Neuronal stem cell (in vitro differentiated cells): ENCODE measurements at regions not wholly inside any gene's neighbourhood (a gene's known extent, or its start where the extent isn't known, plus 50 kb on each side); places are given as distances from the start of the nearest gene placed in this dataset.
A peak's percentile ranks its signal among the peaks of the same experiment; 100 is the strongest.

Source experiments
- DNase-seq: peaks from one replicate; pipeline ENCODE4 v3.0.0-alpha.2; 2013; ENCODE audit warnings: low spot score
- H2AFZ ChIP-seq: one replicate; pipeline ENCODE4 v1.6.1; 2013; ENCODE audit warnings: mild to moderate bottlenecking, low read length, inconsistent platforms
- H2AK5ac ChIP-seq: 2 replicates; pipeline ENCODE4 v1.6.1; 2013; ENCODE audit warnings: low read depth, mild to moderate bottlenecking, inconsistent platforms, low read length, moderate library complexity, mixed read lengths
- H2BK120ac ChIP-seq: 2 replicates; pipeline ENCODE4 v1.6.1; 2013; ENCODE audit warnings: low read depth, mild to moderate bottlenecking, inconsistent platforms, low read length, moderate library complexity, mixed read lengths
- H2BK12ac ChIP-seq: one replicate; pipeline ENCODE4 v1.6.1; 2013; ENCODE audit warnings: low read length, inconsistent platforms
- H2BK15ac ChIP-seq: 2 replicates; pipeline ENCODE4 v1.6.1; 2013; ENCODE audit warnings: mild to moderate bottlenecking, low read length, inconsistent platforms, mixed read lengths
- H2BK5ac ChIP-seq: one replicate; pipeline ENCODE4 v1.6.1; 2013; ENCODE audit warnings: inconsistent platforms, mild to moderate bottlenecking, low read length, moderate library complexity
- H3K14ac ChIP-seq: one replicate; pipeline ENCODE4 v1.6.1; 2013; ENCODE audit warnings: low read length, inconsistent platforms
- H3K18ac ChIP-seq: 2 replicates; pipeline ENCODE4 v1.6.1; 2013; ENCODE audit warnings: low read length, inconsistent platforms
- H3K23ac ChIP-seq: 2 replicates; pipeline ENCODE4 v1.6.1; 2013; ENCODE audit warnings: low read depth, mild to moderate bottlenecking, mixed read lengths, low read length, inconsistent platforms; ENCODE audit not compliant: poor library complexity
- H3K27ac ChIP-seq: replicated peaks from 3 replicates; pipeline ENCODE4 v1.5.1; 2013; ENCODE audit warnings: low read length, inconsistent platforms
- H3K27me3 ChIP-seq, 3 experiments: 2 replicates each; pipeline ENCODE4 v1.6.1; 2013; ENCODE audit warnings: low read length in 3 of 3, mild to moderate bottlenecking in 2 of 3, inconsistent platforms in 1 of 3, low read depth in 1 of 3, mixed read lengths in 1 of 3, moderate library complexity in 1 of 3; ENCODE audit not compliant: control insufficient read depth in 3 of 3, insufficient read depth in 3 of 3
- H3K36me3 ChIP-seq, 2 donors: replicated peaks in 1 of 2; 2 replicates each; pipeline ENCODE4 v1.6.1; 2013; ENCODE audit warnings: low read length in 2 of 2; ENCODE audit not compliant: control insufficient read depth in 2 of 2, insufficient read depth in 2 of 2
- H3K4ac ChIP-seq: 2 replicates; pipeline ENCODE4 v1.6.1; 2013; ENCODE audit warnings: inconsistent platforms, mild to moderate bottlenecking, low read length, moderate library complexity
- H3K4me1 ChIP-seq, 2 donors: 1 replicate in 1 of 2; 2 replicates in 1 of 2; pipeline ENCODE4 v1.6.1; 2013; ENCODE audit warnings: low read length in 2 of 2, low read depth in 1 of 2; ENCODE audit not compliant: control insufficient read depth in 2 of 2, insufficient read depth in 1 of 2
- H3K4me2 ChIP-seq: one replicate; pipeline ENCODE4 v1.6.1; 2013; ENCODE audit warnings: mild to moderate bottlenecking, low read length, inconsistent platforms; ENCODE audit not compliant: insufficient read depth, poor library complexity, severe bottlenecking
- H3K4me3 ChIP-seq, 2 donors: 2 replicates each; pipeline ENCODE4 v1.5.1; 2013; ENCODE audit warnings: low read length in 2 of 2, mild to moderate bottlenecking in 2 of 2, inconsistent platforms in 1 of 2, moderate library complexity in 1 of 2
- H3K79me1 ChIP-seq: one replicate; pipeline ENCODE4 v1.6.1; 2013; ENCODE audit warnings: low read depth, mild to moderate bottlenecking, inconsistent platforms, low read length, moderate library complexity
- H3K9ac ChIP-seq: one replicate; pipeline ENCODE4 v1.6.1; 2013; ENCODE audit warnings: mild to moderate bottlenecking, low read depth, low read length, inconsistent platforms; ENCODE audit not compliant: poor library complexity
- H3K9me3 ChIP-seq, 2 donors: replicated peaks in 1 of 2; 2 replicates each; pipeline versions ENCODE3 to v1.6.1; 2013; ENCODE audit warnings: low read length in 2 of 2, mild to moderate bottlenecking in 2 of 2, inconsistent platforms in 1 of 2, low read depth in 1 of 2, mixed read lengths in 1 of 2, moderate library complexity in 1 of 2; ENCODE audit not compliant: control insufficient read depth in 2 of 2, insufficient read depth in 1 of 2
- H4K8ac ChIP-seq: one replicate; pipeline ENCODE4 v1.6.1; 2013; ENCODE audit warnings: low read depth, mild to moderate bottlenecking, inconsistent platforms, low read length, moderate library complexity
- H4K91ac ChIP-seq: one replicate; pipeline ENCODE4 v1.6.1; 2013; ENCODE audit warnings: low read length, low read depth, mild to moderate bottlenecking, inconsistent platforms; ENCODE audit not compliant: poor library complexity
- WGBS, 2 donors: extraction: QIAGEN DNeasy Blood & Tissue Kit; methylation state at CpG; one replicate each; pipeline ENCODE4 v1.1.7; 2013; ENCODE audit warnings: missing lambda C conversion rate in 2 of 2, mixed read lengths in 1 of 2; ENCODE audit not compliant: insufficient read length in 2 of 2, insufficient replicate concordance in 1 of 2; ENCODE audit errors: extremely low coverage in 2 of 2; 5-methylcytosine and 5-hydroxymethylcytosine counted together

- Histone ChIP-seq H3K4me3 (no peak overlapping the region), H2AK5ac (no peak overlapping the region), H3K9me3 (peaks cover 0 to 3% of the 10 kb centered on the region in 2 donors), H2BK5ac (no peak overlapping the region), H3K9ac (no peak overlapping the region), H3K4ac (no peak overlapping the region), H3K27ac (no peak overlapping the region), H2AFZ (no peak overlapping the region), H3K79me1 (no peaks in the 10 kb centered on the region), H3K14ac (no peak overlapping the region), H4K91ac (no peak overlapping the region), H2BK12ac (no peak overlapping the region), H2BK120ac (no peak overlapping the region), H3K36me3 (no peaks in the 10 kb centered on the region), H3K18ac (peak overlapping the region; percentile 62), H3K27me3 (no peaks in the 10 kb centered on the region), H3K4me2 (no peak overlapping the region), H3K4me1 (peaks cover 0 to 7% of the 10 kb centered on the region in 2 donors), H3K23ac (no peak overlapping the region), H2BK15ac (no peak overlapping the region), H4K8ac (no peak overlapping the region)
- no CpG with 5 or more reads among the region's 6 CpGs for WGBS, 2 donors
- DNase-seq, result no peak
These were observed 394.5 kb upstream of the C16orf82 start for GRCh38 chr16:26672206-26672605.

- H2BK15ac ChIP-seq, result no peak overlapping the region
- H2AFZ ChIP-seq, result no peak overlapping the region
- WGBS, 2 donors, result no CpG with 5 or more reads among the region's 3 CpGs
- no peak overlapping the region for H2BK12ac ChIP-seq
- no peaks in the 10 kb centered on the region for H3K27me3 ChIP-seq
- H2AK5ac ChIP-seq, result no peak overlapping the region
- no peak overlapping the region for H3K23ac ChIP-seq
- peaks cover 0 to 5% of the 10 kb centered on the region in 2 donors for H3K4me1 ChIP-seq
- no peak overlapping the region for H2BK5ac ChIP-seq
- H3K4me2 ChIP-seq, result no peak overlapping the region
- H3K79me1 ChIP-seq, result no peaks in the 10 kb centered on the region
- H4K91ac ChIP-seq, result no peak overlapping the region
- no peak overlapping the region for H3K14ac ChIP-seq
- no peak overlapping the region for H2BK120ac ChIP-seq
- H3K27ac ChIP-seq, result no peak overlapping the region
- H3K9ac ChIP-seq, result no peak overlapping the region
- no peak overlapping the region for H3K4ac ChIP-seq
- H3K4me3 ChIP-seq, result no peak overlapping the region
- H3K9me3 ChIP-seq, result peaks cover 0 to 3% of the 10 kb centered on the region in 2 donors
- DNase-seq, result no peak
- no peaks in the 10 kb centered on the region for H3K36me3 ChIP-seq
- H3K18ac ChIP-seq, result no peak overlapping the region
- no peak overlapping the region for H4K8ac ChIP-seq
These were observed 393.7 kb upstream of the C16orf82 start for GRCh38 chr16:26673011-26673410.

- no peak overlapping the region for H4K91ac ChIP-seq
- no peak overlapping the region for H3K14ac ChIP-seq
- H3K4ac ChIP-seq, result no peak overlapping the region
- no peak overlapping the region for H3K18ac ChIP-seq
- no peak overlapping the region for H2BK15ac ChIP-seq
- no peak for DNase-seq
- no peak overlapping the region for H3K27ac ChIP-seq
- no peak overlapping the region for H2AFZ ChIP-seq
- H3K23ac ChIP-seq, result no peak overlapping the region
- H3K27me3 ChIP-seq, result no peaks in the 10 kb centered on the region
- no peak overlapping the region for H2BK12ac ChIP-seq
- WGBS, 2 donors, result no CpG with 5 or more reads among the region's 4 CpGs
- H3K4me2 ChIP-seq, result no peak overlapping the region
- H3K79me1 ChIP-seq, result no peaks in the 10 kb centered on the region
- H2AK5ac ChIP-seq, result no peak overlapping the region
- H2BK5ac ChIP-seq, result no peak overlapping the region
- H3K4me3 ChIP-seq, result no peak overlapping the region
- no peak overlapping the region for H2BK120ac ChIP-seq
- no peaks in the 10 kb centered on the region for H3K36me3 ChIP-seq
- H3K9ac ChIP-seq, result no peak overlapping the region
- H3K4me1 ChIP-seq, result no peaks in the 10 kb centered on the region
- H3K9me3 ChIP-seq, result no peaks in the 10 kb centered on the region
- H4K8ac ChIP-seq, result no peak overlapping the region
These were observed 386.1 kb upstream of the C16orf82 start for GRCh38 chr16:26680671-26681070.

GRCh38 chr16:26688105-26688504 lies 378.6 kb upstream of the C16orf82 start:
- no peak overlapping the region for H2BK15ac ChIP-seq
- H2BK120ac ChIP-seq, result no peak overlapping the region
- no peak overlapping the region for H2AK5ac ChIP-seq
- H3K27ac ChIP-seq, result no peak overlapping the region
- no peaks in the 10 kb centered on the region for H3K36me3 ChIP-seq
- no peak overlapping the region for H3K4me3 ChIP-seq
- H4K8ac ChIP-seq, result no peak overlapping the region
- H3K4ac ChIP-seq, result no peak overlapping the region
- no peak overlapping the region for H4K91ac ChIP-seq
- no peak overlapping the region for H3K23ac ChIP-seq
- no peaks in the 10 kb centered on the region for H3K79me1 ChIP-seq
- no peak overlapping the region for H3K18ac ChIP-seq
- H3K9ac ChIP-seq, result no peak overlapping the region
- peaks cover 0 to 16% of the 10 kb centered on the region in 2 donors for H3K4me1 ChIP-seq
- H2AFZ ChIP-seq, result no peak overlapping the region
- no peak for DNase-seq
- H3K27me3 ChIP-seq, result no peaks in the 10 kb centered on the region
- H2BK5ac ChIP-seq, result no peak overlapping the region
- H3K9me3 ChIP-seq, result no peaks in the 10 kb centered on the region
- no CpG with 5 or more reads among the region's 2 CpGs for WGBS, 2 donors
- H3K4me2 ChIP-seq, result no peak overlapping the region
- H2BK12ac ChIP-seq, result no peak overlapping the region
- H3K14ac ChIP-seq, result no peak overlapping the region
